Activated CD4-positive, alpha-beta T cell treated with anti-CD3 and anti-CD28 coated beads for 1 hour (primary cell): ENCODE measurements at regions not wholly inside any gene's neighbourhood (a gene's known extent, or its start where the extent isn't known, plus 50 kb on each side); places are given as distances from the start of the nearest gene placed in this dataset.

ENCODE experiments used
- DNase-seq: peaks from one replicate; pipeline ENCODE4 v3.0.0-alpha.2; 2020

DNA sequence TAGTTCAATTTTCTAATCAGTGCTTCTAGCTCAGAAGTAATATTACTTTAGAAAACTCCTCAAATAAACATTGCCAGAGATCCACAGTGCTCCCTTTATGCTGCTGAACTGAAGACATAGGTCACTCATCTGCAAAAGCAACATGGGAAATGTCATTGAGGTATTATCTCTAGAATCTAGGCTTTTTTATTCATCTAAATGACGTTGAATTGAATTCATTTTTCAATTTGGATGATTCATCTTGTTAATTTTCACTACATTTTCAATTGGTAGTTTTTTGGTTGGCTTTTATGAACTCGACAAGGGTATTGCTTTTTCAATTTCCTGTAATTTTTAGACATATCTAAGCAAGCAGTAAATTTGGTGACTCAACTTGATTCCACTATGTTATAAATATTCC, 275.4 kb downstream of the NFKBIZ start:
- no peak for DNase-seq

DNA sequence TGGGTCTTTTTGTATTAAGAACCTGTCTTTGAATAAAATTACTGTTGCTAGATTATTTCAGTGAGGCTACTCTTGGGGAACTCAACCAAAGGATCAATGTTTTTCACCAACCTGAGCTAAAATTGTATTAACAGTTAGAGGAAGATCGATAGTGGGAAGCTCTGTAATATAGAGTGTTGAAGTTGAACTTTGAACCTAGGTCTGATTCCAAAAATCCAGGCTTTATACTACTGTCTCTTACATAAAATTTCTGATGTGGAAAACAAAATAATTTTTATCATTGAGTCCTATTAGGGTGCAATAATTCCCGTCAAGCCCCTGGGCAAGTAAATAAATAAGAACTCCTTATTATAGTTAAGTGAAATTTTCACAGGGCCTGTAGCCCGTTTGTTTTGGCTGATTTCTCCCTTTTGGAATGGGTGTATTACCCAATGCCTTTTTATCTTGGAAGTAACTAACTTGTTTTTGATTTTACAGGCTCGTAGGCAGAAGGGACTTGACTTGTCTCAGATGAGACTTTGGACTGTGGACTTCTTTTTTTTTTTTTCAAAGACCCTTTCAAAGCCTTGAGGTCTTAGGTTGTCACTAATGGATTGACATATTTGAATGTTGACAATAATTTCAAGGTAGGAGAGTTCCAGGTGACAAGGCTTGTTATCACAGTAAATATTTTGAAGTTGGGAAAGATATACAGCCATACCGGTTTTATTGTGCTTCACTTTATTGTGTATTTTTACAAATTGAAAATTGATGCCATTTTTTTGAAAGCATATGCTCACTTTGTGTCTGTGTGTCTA, 276.1 kb downstream of the NFKBIZ start:
- DNase-seq, result no peak

GRCh38 chr3:102125994-102126368, 276.7 kb downstream of the NFKBIZ start:
- no peak for DNase-seq

DNA sequence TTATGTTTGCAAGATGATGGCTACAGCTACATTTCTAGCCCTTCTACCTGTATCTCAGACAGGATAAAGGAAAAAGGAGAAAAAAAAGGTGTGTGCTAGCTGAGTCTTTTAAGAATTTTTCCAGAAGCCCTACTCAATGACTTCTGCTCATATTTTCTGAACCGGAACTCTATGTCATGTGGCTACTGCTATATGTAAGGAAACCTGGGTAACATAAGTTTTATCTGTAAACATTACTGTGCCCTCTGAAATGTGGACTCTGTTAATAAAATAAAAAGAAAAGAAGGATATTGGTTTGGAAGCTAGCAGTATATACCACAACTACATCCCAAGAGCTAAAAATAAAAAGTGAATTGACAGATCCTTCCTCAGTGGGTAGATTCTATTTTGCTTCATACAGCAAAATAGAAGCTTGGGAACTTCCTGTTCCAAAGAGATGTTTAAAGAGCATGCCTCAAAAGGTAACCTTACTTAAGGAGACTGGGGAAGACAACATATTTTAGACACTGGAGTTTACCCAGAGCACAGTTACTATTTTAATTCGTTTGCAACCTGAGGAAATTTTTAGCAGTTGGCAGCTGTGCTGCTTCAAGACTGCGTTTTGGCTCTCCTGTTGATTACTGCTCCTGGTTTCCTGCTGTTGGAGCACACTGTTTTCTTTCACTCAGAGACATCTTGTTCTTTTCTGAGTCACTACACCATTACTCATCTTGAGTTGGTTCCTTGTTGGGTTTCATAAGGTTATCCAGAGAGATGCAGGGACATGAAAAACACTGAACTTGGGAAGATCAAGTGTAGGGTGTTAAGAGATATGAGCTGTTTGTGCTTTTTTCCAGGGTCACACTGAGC, 280.7 kb downstream of the NFKBIZ start:
- no peak for DNase-seq

- no peak for DNase-seq
These were observed 283.1 kb downstream of the NFKBIZ start for GRCh38 chr3:102132370-102132769.

DNA sequence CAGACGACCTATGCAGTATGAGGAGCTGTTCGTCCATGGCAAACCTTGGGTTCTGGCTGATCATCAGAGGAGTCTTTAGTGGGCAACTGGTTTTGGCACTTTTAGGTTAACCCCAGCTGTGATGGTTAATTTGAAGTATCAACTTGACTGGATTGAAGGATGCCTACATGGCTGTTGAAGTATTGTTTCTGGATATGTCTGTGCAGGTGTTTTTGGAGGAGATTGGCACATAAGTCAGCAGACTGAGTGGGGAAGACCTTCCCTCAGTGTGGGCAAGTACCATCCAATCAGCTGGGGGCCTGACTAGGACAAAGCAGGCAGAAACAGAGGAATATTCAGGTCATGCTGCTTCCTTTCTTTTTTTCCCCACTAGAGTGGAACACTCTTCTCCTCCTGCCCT, 284.1 kb downstream of the NFKBIZ start:
- DNase-seq, result no peak

DNA sequence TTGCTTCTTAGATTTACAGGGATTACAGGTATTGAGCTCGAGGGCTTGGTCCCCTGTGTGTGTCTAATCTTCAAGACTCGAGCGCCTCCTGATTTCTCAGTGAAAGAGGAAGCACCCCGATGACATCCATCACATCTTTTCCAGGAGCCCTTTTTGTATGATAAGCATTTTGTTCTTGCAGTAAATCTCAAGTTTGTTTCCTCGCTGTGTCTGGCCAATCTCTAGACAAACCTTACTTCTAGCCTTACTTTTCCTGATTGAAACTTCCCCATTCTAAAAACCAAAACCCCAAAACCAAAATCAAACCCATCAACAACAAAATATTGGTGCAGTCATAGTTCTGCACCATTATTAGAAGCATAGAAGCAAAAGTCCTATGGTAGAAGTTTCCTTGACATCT, 286.0 kb downstream of the NFKBIZ start:
- DNase-seq, result no peak

DNA sequence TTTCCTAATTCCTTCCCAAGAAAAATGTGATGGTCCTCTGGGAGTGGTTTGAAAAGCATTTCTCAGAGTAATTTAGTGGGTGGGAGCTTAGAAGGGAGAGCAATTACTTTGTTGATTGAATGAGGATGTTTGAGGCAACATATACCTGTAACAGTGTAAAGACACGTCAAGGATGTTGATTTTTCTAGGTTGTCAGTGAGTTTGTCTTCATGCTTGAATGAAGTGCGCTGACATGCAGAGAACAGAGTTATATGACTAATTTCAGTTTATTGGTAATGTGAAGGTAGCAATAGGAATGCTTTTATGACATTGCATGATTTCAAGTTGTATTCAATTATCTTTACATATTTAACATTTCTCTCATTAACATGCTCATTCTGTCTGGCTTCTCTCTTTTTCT, 286.9 kb downstream of the NFKBIZ start:
- DNase-seq, result no peak

DNA sequence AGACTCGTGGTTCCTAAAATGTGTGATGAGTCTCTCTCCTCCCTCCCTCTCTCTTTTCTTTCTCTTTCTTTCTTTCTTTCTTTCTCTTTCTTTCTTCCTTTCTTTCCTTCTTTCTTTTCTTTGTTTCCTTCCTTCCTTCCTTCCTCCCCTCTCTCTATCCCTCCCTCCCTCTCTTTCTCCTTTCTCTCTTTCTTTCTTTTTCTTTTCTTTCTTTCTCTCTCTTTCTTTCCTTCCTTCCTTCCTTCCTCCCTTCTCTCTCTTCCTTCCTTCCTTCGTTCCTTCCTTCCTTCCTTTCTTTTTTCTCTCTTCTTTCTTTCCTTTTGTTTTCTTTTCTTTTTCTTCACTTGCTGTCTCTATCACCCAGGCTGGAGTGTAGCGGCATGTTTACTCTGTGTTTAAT, 290.8 kb downstream of the NFKBIZ start:
- DNase-seq, result no peak

GRCh38 chr3:102141096-102141927, 292.0 kb downstream of the NFKBIZ start:
- DNase-seq, result no peak

DNA sequence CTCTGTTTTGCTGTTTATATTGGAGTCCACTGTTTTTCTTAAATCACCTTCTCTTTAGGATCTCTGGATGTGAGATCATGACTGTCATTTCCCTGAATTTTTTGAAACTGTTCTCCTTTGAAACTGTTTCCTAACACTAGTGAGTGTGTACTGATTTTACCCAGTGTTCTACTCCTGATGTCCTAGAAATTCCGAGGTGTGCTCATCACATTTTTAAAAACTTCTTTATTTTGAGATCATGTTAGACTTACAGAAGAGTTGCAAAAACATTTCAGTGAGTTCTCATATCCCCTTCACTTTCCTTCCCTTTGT, 292.6 kb downstream of the NFKBIZ start:
- DNase-seq, result no peak

GRCh38 chr3:102142379-102143060, 292.3 kb upstream of the ZPLD1 start:
- no peak for DNase-seq

DNA sequence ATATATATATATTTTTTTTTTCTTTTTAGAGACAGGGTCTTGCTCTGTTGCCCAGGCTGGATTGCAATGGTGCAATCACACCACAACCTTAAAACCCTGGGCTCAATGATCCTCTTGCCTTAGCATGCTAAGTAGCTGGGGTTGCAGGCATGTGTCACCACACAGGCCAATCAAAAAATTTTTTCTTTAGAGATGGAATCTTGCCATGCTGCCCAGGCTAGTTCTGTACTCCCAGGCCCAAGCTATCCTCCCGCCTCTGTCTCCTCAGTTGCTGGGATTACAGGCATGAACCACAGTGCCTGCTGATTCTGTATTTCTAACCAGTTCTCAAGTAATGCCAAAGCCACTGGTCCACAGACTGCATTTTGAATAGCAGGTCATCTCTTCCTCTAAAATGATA, 291.3 kb upstream of the ZPLD1 start:
- no peak for DNase-seq

DNA sequence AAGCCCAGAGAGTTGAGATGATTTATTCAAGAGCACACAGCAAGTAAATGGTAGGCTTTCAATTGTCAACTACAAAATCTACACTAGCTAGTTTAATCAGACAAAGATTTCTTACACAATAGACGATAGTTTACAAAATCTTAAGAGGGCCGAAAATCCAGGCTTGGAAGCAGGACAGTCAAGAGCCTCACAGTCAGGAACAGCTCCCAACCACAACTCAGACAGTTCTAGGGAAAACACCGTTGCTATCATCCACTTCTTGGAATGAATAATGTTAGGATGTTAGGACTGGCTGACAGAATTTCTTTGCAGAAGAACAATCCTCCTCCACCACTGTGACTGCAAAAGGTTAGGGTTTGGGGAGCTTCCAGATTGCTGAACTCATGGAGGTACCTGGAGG, 290.8 kb upstream of the ZPLD1 start:
- no peak for DNase-seq

GRCh38 chr3:102148598-102149337, 286.0 kb upstream of the ZPLD1 start:
- no peak for DNase-seq

GRCh38 chr3:102151935-102152334, 282.9 kb upstream of the ZPLD1 start:
- no peak for DNase-seq

DNA sequence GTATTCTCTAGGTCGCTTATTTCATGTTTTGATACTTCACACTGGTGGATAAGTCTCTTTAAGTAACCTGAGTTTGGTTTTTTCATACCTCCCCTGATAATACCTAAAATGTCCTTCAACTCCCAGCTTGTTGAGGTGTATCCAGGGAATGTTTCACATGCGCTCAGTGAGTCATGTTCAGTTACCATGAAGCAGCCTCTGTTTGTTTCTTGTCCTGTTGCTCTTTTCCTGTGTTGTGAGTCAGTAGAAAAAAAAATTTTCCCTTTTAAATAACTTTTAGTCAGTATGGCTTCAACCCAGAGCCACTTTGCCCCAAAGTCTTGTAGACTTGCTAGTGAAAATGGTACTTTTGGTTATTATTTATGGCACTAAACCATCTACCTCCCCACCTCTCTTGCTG, 278.4 kb upstream of the ZPLD1 start:
- DNase-seq, result no peak

GRCh38 chr3:102158080-102158740, 276.6 kb upstream of the ZPLD1 start:
- no peak for DNase-seq

DNA sequence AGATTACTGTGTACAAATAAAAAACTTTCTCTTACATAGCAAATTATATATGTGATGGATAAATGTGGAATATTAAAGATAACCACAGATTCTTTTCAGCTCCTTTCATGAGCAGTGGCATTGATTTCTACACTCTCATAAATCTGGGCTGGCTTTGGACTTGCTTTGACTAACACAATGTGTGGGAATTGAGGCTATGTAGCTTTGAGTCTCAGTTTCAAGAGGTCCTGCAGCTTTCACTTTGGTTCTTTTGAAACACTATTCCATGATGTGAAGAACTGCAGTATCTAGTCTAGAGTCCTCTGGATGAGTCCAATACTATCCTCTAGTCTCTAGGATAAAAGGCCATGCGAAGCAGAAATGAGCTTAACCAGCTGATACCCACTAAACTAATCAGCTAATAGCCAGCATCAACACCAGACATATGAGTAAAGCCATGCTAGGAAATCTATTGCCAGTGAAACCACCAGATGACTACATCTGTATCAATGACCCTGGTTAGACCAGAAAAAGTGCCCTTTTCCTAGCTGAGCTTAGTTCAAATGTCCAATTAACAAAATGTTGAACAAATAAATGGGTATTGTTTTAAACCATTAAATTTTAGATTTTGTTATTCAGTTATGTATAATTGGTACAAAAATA, 274.9 kb upstream of the ZPLD1 start:
- DNase-seq, result no peak

DNA sequence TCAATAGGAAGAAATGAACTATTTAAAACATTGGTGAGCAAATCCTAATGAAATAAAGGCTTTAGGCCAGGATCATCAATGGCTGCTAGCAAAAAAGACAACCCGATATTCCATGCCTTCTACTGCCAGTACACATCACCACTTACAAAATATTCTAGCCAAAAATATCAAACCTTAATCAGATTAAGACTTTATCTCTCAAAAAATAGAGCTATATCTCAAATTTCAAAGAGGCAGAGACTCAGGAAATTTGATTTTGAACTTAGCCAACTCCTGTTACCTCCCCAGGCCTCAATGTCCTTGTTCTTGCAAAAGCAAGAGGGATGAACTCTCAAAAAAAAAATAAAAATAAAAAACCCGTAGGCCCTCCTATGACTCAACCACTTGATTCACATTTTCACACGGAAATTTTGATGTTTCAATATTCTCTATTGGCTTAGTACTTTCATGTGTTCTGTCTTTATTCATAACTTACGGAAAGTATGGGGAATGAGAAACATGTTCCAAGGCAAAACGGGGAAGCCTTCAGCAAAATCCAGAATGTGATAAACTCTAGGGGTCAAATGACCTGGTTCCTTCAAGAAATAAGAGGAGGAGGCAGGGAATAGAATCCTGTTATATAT, 273.3 kb upstream of the ZPLD1 start:
- no peak for DNase-seq

DNA sequence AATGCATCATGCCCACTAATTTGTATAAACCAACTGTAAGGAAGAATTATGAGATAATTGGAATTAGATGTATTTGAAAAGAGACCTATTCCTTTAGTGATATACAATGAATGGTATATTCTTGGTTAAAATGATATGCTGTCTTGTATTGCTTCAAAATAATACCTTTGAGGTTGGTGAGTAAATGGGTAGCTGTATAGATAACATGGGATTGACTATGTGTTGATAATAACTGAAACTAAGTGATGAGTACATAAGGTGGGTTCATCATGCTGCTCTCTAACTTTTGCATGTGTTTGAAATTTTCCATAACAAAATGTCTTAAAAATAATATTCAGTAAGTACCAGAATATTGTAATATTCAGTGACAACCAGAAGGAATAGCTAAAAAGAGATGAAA, 272.6 kb upstream of the ZPLD1 start:
- DNase-seq, result no peak
